ENCODE measurements at regions not wholly inside any gene's neighbourhood (a gene's known extent, or its start where the extent isn't known, plus 50 kb on each side); places are given as distances from the start of the nearest gene placed in this dataset.

GRCh38 chr4:111027526-111027925 is 404.6 kb upstream of the PITX2 start:
- TF ChIP-seq, protein P1, sequence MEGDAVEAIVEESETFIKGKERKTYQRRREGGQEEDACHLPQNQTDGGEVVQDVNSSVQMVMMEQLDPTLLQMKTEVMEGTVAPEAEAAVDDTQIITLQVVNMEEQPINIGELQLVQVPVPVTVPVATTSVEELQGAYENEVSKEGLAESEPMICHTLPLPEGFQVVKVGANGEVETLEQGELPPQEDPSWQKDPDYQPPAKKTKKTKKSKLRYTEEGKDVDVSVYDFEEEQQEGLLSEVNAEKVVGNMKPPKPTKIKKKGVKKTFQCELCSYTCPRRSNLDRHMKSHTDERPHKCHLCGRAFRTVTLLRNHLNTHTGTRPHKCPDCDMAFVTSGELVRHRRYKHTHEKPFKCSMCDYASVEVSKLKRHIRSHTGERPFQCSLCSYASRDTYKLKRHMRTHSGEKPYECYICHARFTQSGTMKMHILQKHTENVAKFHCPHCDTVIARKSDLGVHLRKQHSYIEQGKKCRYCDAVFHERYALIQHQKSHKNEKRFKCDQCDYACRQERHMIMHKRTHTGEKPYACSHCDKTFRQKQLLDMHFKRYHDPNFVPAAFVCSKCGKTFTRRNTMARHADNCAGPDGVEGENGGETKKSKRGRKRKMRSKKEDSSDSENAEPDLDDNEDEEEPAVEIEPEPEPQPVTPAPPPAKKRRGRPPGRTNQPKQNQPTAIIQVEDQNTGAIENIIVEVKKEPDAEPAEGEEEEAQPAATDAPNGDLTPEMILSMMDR (IDR thresholded peaks at IDR 0.05; ENCODE audit: low read depth, low read length, missing input control) = no peak
- TF ChIP-seq TAF1 (conservative IDR thresholded peaks at IDR 0.05) (no peak), HNF4G (IDR thresholded peaks at IDR 0.05) (no peak), REST (IDR thresholded peaks at IDR 0.05) (no peak)

All from liver (tissue), 3 donors.